Tibial nerve (tissue), 4 donors: ENCODE measurements at regions not wholly inside any gene's neighbourhood (a gene's known extent, or its start where the extent isn't known, plus 50 kb on each side); places are given as distances from the start of the nearest gene placed in this dataset.
A peak's percentile ranks its signal among the peaks of the same experiment; 100 is the strongest.

Experiments
- DNase-seq, 2 donors: peaks; one replicate each; pipeline ENCODE4 v3.0.0-alpha.2; 2019; ENCODE audit warnings: low spot score in 2 of 2
- H3K27ac ChIP-seq, 4 donors: fragments of 200-600 bp; sonication (generic) in 3 of 4; one replicate each; pipeline ENCODE4 v1.5.1; 2017 to 2019; ENCODE audit warnings: mild to moderate bottlenecking in 1 of 4
- H3K27me3 ChIP-seq, 2 donors: fragments of 200-600 bp; sonication (generic) in 1 of 2; one replicate each; pipeline versions ENCODE4 v1.5.1 to v1.6.0; 2017 to 2019
- H3K36me3 ChIP-seq, 3 donors: fragments of 200-600 bp; sonication (generic); one replicate each; pipeline ENCODE4 v1.5.1; 2018 to 2019
- H3K4me1 ChIP-seq, 4 donors: fragments of 200-600 bp; sonication (generic) in 3 of 4; one replicate each; pipeline ENCODE4 v1.5.1; 2017 to 2019
- H3K4me3 ChIP-seq, 4 donors: fragments of 200-600 bp; sonication (generic) in 3 of 4; one replicate each; pipeline ENCODE4 v1.5.1; 2017 to 2019; ENCODE audit warnings: mild to moderate bottlenecking in 1 of 4, moderate library complexity in 1 of 4
- H3K9me3 ChIP-seq, 4 donors: fragments of 200-600 bp; sonication (generic) in 3 of 4; one replicate each; pipeline ENCODE4 v1.5.1; 2017 to 2019
- CTCF ChIP-seq, 5 experiments: fragments of 200-600 bp in 3 of 5; fragments of 450-650 bp in 2 of 5; sonication (generic) in 3 of 5; IDR thresholded peaks; one replicate each; pipeline ENCODE4 v1.5.1; 2016 to 2019; ENCODE audit warnings: antibody characterized with exemption in 5 of 5, mild to moderate bottlenecking in 3 of 5, moderate library complexity in 2 of 5
- EP300 ChIP-seq, 2 donors: sonication (generic); formaldehyde crosslinking; IDR thresholded peaks; one replicate each; pipeline ENCODE4 v1.6.1; 2017; ENCODE audit warnings: antibody characterized with exemption in 2 of 2, mild to moderate bottlenecking in 1 of 2
- POLR2A ChIP-seq, 2 donors: fragments of 450-650 bp; IDR thresholded peaks; one replicate each; pipeline ENCODE4 v1.6.1; 2017; ENCODE audit warnings: antibody characterized with exemption in 2 of 2, mild to moderate bottlenecking in 2 of 2, moderate library complexity in 2 of 2
- WGBS, 2 donors: methylation state at CpG; one replicate each; pipeline ENCODE4 v1.1.5; 2018; 5-methylcytosine and 5-hydroxymethylcytosine counted together

GRCh38 chrX:93580634-93581033, 92.7 kb downstream of the NAP1L3 start:
- TF ChIP-seq EP300 (IDR thresholded peaks at IDR 0.05) (no peak), POLR2A (IDR thresholded peaks at IDR 0.05) (no peak), CTCF (IDR thresholded peaks at IDR 0.05) (no peak)
- WGBS, 2 donors, result 76 to 93% methylated on average over 5 of the region's 5 CpGs
- H3K27ac ChIP-seq, result no peak overlapping the region

GRCh38 chrX:93538575-93538974, 134.8 kb downstream of the NAP1L3 start:
- Histone ChIP-seq H3K27ac (no peak overlapping the region), H3K9me3 (no peaks in the 10 kb centered on the region), H3K4me3 (no peak overlapping the region), H3K27me3 (peaks cover 2 to 12% of the 10 kb centered on the region in 2 donors), H3K36me3 (no peaks in the 10 kb centered on the region), H3K4me1 (no peaks in the 10 kb centered on the region)
- no peak for DNase-seq
- WGBS, 2 donors, result 63% methylated on average over 3 of the region's 3 CpGs
- no peak for TF ChIP-seq EP300 (IDR thresholded peaks at IDR 0.05)
- no peak for TF ChIP-seq POLR2A (IDR thresholded peaks at IDR 0.05)
- peak in 1 of 5 experiments; percentile 26 for TF ChIP-seq CTCF (IDR thresholded peaks at IDR 0.05)

More at GRCh38 chrX:93580634-93581033, 92.7 kb downstream of the NAP1L3 start:
- H3K4me1 ChIP-seq, result no peaks in the 10 kb centered on the region
- H3K4me3 ChIP-seq, result no peak overlapping the region
- H3K9me3 ChIP-seq, result no peaks in the 10 kb centered on the region
- no peaks in the 10 kb centered on the region for H3K36me3 ChIP-seq
- DNase-seq, result no peak
- no peaks in the 10 kb centered on the region for H3K27me3 ChIP-seq

DNA sequence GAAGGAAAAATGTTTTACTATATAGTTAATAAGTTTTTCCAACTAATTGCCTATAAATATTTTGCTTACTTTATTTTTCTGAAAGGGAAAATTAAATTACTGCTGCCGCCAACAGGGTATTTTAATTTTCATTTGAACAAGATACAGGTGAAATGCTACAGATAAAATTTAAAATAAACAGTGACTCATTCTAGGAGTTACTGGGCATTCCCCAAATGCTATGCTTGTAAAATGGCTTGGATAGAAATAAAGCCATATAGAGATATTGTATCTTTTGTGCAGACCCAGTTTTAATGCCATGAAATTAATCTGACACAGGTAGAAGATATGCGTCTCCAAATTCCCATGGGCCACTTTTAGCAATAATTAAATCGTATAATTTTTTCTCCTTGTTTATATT, 144.5 kb downstream of the NAP1L3 start:
- TF ChIP-seq CTCF (IDR thresholded peaks at IDR 0.05), result no peak
- no peak for TF ChIP-seq EP300 (IDR thresholded peaks at IDR 0.05)
- no peak for TF ChIP-seq POLR2A (IDR thresholded peaks at IDR 0.05)
- H3K36me3 ChIP-seq, result no peaks in the 10 kb centered on the region
- H3K27me3 ChIP-seq, result peaks cover 0 to 4% of the 10 kb centered on the region in 2 donors
- H3K4me3 ChIP-seq, result no peak overlapping the region
- H3K27ac ChIP-seq, result no peak overlapping the region
- WGBS, 2 donors, result 84 to 88% methylated on average over 3 of the region's 3 CpGs
- no peaks in the 10 kb centered on the region for H3K4me1 ChIP-seq
- no peak for DNase-seq
- no peaks in the 10 kb centered on the region for H3K9me3 ChIP-seq
